Nephron (organoid): ENCODE measurements at regions not wholly inside any gene's neighbourhood (a gene's known extent, or its start where the extent isn't known, plus 50 kb on each side); places are given as distances from the start of the nearest gene placed in this dataset.
"Not testable (repeated sequence)": the region's sequence is repeated elsewhere in the genome, so short reads cannot be mapped to it uniquely, and the experiment has no call there.

ENCODE experiments used
- H3K27ac Mint-ChIP-seq, 3 experiments: 2 replicates each; pipeline ENCODE4 v1.8.0; 2020; ENCODE audit warnings: mixed read lengths in 3 of 3, mild to moderate bottlenecking in 2 of 3, moderate library complexity in 1 of 3
- H3K27me3 Mint-ChIP-seq: 2 replicates; pipeline ENCODE4 v1.8.0; 2021; ENCODE audit warnings: low read depth, mild to moderate bottlenecking, moderate library complexity, mixed read lengths
- H3K36me3 Mint-ChIP-seq: 2 replicates; pipeline ENCODE4 v1.8.0; 2020; ENCODE audit warnings: low read depth, mixed read lengths
- H3K4me1 Mint-ChIP-seq: 2 replicates; pipeline ENCODE4 v1.8.0; 2020; ENCODE audit warnings: mixed read lengths
- H3K4me3 Mint-ChIP-seq, 3 experiments: 2 replicates each; pipeline ENCODE4 v1.8.0; 2020; ENCODE audit warnings: mild to moderate bottlenecking in 3 of 3, mixed read lengths in 3 of 3, moderate library complexity in 2 of 3
- H3K9me3 Mint-ChIP-seq: 2 replicates; pipeline ENCODE4 v1.8.0; 2020; ENCODE audit warnings: mixed read lengths
- CTCF ChIP-seq, 3 experiments: fragments of 200-600 bp; sonication (generic); IDR thresholded peaks; one replicate each; pipeline ENCODE4 v1.5.0; 2021; ENCODE audit warnings: antibody characterized with exemption in 3 of 3; ENCODE audit not compliant: unreplicated experiment in 3 of 3

GRCh38 chr7:81074406-81074805 is 155.6 kb upstream of the SEMA3C start:
- peaks cover 4% of the 10 kb centered on the region for H3K36me3 Mint-ChIP-seq
- peak overlapping the region; percentile 22 to 69 (median 48) for H3K27ac Mint-ChIP-seq
- H3K4me1 Mint-ChIP-seq = peaks cover 20% of the 10 kb centered on the region
- no peak overlapping the region for H3K4me3 Mint-ChIP-seq
- no peaks in the 10 kb centered on the region for H3K27me3 Mint-ChIP-seq
- peaks cover 22% of the 10 kb centered on the region for H3K9me3 Mint-ChIP-seq
- no peak for TF ChIP-seq CTCF (IDR thresholded peaks at IDR 0.05; ENCODE audit: unreplicated experiment in 3 of 3)

GRCh38 chr7:81073931-81074251 is 155.0 kb upstream of the SEMA3C start:
- Mint-ChIP-seq H3K9me3 (peaks cover 25% of the 10 kb centered on the region), H3K27me3 (no peaks in the 10 kb centered on the region), H3K27ac (peak overlapping the region; percentile 69 to 97 (median 73)), H3K4me3 (no peak overlapping the region), H3K4me1 (peaks cover 19% of the 10 kb centered on the region), H3K36me3 (peaks cover 4% of the 10 kb centered on the region)
- no peak for TF ChIP-seq CTCF (IDR thresholded peaks at IDR 0.05; ENCODE audit: unreplicated experiment in 3 of 3)

GRCh38 chr7:81070956-81071355 is 152.1 kb upstream of the SEMA3C start:
- Mint-ChIP-seq H3K27ac (no peak overlapping the region), H3K4me3 (no peak overlapping the region), H3K27me3 (no peaks in the 10 kb centered on the region), H3K9me3 (peaks cover 15% of the 10 kb centered on the region), H3K4me1 (peaks cover 30% of the 10 kb centered on the region), H3K36me3 (peaks cover 4% of the 10 kb centered on the region)
- TF ChIP-seq CTCF (IDR thresholded peaks at IDR 0.05; ENCODE audit: unreplicated experiment in 3 of 3) = no peak

- H3K27me3 Mint-ChIP-seq = no peaks in the 10 kb centered on the region
- H3K27ac Mint-ChIP-seq = no peak overlapping the region
- no peak overlapping the region for H3K4me3 Mint-ChIP-seq
- H3K9me3 Mint-ChIP-seq = peaks cover 8% of the 10 kb centered on the region
- H3K36me3 Mint-ChIP-seq = no peaks in the 10 kb centered on the region
- H3K4me1 Mint-ChIP-seq = peaks cover 44% of the 10 kb centered on the region
- TF ChIP-seq CTCF (IDR thresholded peaks at IDR 0.05; ENCODE audit: unreplicated experiment in 3 of 3) = no peak
Observed at GRCh38 chr7:81066797-81067196, 147.9 kb upstream of the SEMA3C start.

- Mint-ChIP-seq H3K9me3 (peaks cover 4% of the 10 kb centered on the region), H3K27ac (peak overlapping the region; percentile 92 to 94 (median 94)), H3K4me1 (peaks cover 44% of the 10 kb centered on the region), H3K36me3 (no peaks in the 10 kb centered on the region), H3K27me3 (no peaks in the 10 kb centered on the region), H3K4me3 (peak overlapping the region in 1 of 3 experiments; percentile 2)
- TF ChIP-seq CTCF (IDR thresholded peaks at IDR 0.05; ENCODE audit: unreplicated experiment in 3 of 3) = no peak
Observed at GRCh38 chr7:81064426-81064825, 145.6 kb upstream of the SEMA3C start.

- no peak for TF ChIP-seq CTCF (IDR thresholded peaks at IDR 0.05; ENCODE audit: unreplicated experiment in 3 of 3)
- H3K4me1 Mint-ChIP-seq = peaks cover 44% of the 10 kb centered on the region
- no peaks in the 10 kb centered on the region for H3K36me3 Mint-ChIP-seq
Observed at GRCh38 chr7:81062755-81063154, 143.9 kb upstream of the SEMA3C start.

GRCh38 chr7:81057469-81057868 is 138.6 kb upstream of the SEMA3C start:
- H3K4me3 Mint-ChIP-seq, H3K27me3 Mint-ChIP-seq, H3K27ac Mint-ChIP-seq, H3K4me1 Mint-ChIP-seq, H3K36me3 Mint-ChIP-seq: not testable (repeated sequence)
- H3K9me3 Mint-ChIP-seq = peaks cover 14% of the 10 kb centered on the region

More at GRCh38 chr7:81062755-81063154, 143.9 kb upstream of the SEMA3C start:
- H3K27me3 Mint-ChIP-seq = no peaks in the 10 kb centered on the region
- H3K4me3 Mint-ChIP-seq = no peak overlapping the region
- peak overlapping the region in 2 of 3 experiments; percentile 7 to 92 for H3K27ac Mint-ChIP-seq
- H3K9me3 Mint-ChIP-seq = no peaks in the 10 kb centered on the region
